ENCODE measurements at regions not wholly inside any gene's neighbourhood (a gene's known extent, or its start where the extent isn't known, plus 50 kb on each side); places are given as distances from the start of the nearest gene placed in this dataset.
"Not testable (repeated sequence)": the region's sequence is repeated elsewhere in the genome, so short reads cannot be mapped to it uniquely, and the experiment has no call there.

DNA sequence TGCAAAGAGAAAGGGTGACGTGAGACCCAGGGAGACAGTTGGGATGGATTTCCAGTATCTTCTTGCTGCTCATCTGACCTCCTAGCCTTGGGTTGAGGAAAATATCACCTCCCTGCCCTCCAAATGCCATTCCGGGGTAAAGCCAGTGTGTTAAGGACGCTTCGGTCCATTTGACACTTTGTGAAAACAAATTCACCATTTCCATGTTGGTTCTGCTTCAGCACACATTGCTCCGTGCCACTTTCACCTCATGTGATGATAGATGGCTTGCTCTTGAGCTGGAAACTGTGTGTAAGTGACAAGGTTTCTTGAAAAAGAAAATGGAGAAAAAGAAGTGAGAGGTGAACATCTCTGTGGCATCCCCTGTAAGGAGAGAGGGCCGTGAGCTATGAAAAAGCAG, 256.1 kb upstream of the PGRMC2 start:
- no peak overlapping the region for H3K27ac ChIP-seq
- TF ChIP-seq CTCF (conservative IDR thresholded peaks at IDR 0.05) = no peak

- no peak overlapping the region for H3K27ac ChIP-seq
- no peak for TF ChIP-seq CTCF (conservative IDR thresholded peaks at IDR 0.05)
These were observed 254.4 kb upstream of the PGRMC2 start for GRCh38 chr4:128542047-128542446.

DNA sequence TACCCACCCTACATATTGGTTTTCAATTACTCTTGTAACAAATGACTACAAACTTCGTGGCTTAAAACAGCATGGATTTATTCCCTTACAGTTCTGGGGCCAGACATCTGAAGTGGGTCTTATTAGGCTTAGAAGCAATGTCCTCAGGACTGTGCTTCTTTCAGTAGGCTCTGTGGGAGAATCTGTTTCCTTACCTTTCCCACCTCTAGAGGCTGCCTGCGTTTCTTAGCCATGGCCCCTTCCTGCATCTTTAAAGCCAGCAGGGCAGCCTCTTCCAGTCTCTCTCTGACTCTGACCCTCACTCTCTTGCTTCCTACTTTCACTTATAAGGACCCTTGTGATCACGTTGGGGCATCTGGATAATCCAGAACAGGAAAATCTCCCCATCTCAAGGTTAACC, 252.5 kb upstream of the PGRMC2 start:
- no peak overlapping the region for H3K27ac ChIP-seq
- TF ChIP-seq CTCF (conservative IDR thresholded peaks at IDR 0.05) = no peak

- no peak for TF ChIP-seq CTCF (conservative IDR thresholded peaks at IDR 0.05)
- no peak overlapping the region for H3K27ac ChIP-seq
These were observed 250.7 kb upstream of the PGRMC2 start for GRCh38 chr4:128538111-128538882.

DNA sequence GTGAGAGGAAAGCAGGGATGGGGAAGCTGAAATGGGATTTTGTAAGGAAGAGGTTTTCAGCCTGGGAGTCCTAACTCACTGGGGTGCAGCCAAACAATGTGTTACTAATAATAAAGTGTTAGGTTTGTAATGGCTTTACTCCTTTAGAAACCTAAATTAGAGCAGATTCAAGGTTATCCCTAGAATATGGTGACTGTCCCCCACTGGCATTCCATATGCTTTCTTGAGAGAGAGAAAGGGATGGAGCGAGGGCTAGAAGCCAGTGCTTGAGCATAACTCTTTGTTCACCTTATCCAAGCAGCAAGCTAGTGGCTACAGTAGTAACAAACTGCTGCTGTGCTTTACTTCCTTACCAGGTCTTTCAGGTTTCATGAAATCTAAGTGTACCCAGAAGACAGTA, 249.1 kb upstream of the PGRMC2 start:
- TF ChIP-seq CTCF (conservative IDR thresholded peaks at IDR 0.05) = no peak
- no peak overlapping the region for H3K27ac ChIP-seq

DNA sequence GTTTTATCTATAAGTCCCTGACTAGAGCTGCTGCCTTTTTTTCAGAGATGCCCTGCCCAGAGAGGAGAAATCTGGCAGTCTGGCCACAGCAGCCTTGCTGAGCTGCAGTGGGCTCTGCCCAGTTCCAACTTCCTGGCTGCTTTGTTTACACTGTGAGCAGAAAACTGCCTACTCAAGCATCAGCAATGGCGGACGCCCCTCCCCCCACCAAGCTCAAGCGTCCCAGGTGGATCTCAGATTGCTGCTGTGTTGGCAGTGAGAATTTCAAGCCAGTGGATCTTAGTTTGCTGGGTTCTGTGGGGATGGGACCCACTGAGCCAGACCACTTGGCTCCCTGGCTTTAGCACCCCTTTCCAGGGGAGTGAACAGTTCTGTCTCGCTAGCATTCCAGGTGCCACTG, 247.9 kb upstream of the PGRMC2 start:
- not testable (repeated sequence) for H3K27ac ChIP-seq

- no peak overlapping the region for H3K27ac ChIP-seq
- TF ChIP-seq CTCF (conservative IDR thresholded peaks at IDR 0.05) = no peak
These were observed 241.4 kb upstream of the PGRMC2 start for GRCh38 chr4:128528793-128529553.

Data from VCaP (cell line).